HL-60 (cell line): ENCODE measurements at regions not wholly inside any gene's neighbourhood (a gene's known extent, or its start where the extent isn't known, plus 50 kb on each side); places are given as distances from the start of the nearest gene placed in this dataset.

Experiments
- DNase-seq, 2 experiments: peaks; one replicate each; pipeline ENCODE4 v3.0.0-alpha.2; 2010 to 2020; ENCODE audit warnings: low read depth in 1 of 2, low spot score in 1 of 2
- H3K27ac ChIP-seq: fragments of 250-450 bp; sonication (Bioruptor Pico); replicated peaks from 2 replicates; pipeline ENCODE4 v1.5.1; 2020; ENCODE audit warnings: mild to moderate bottlenecking, moderate library complexity
- H3K27me3 ChIP-seq: fragments of 250-450 bp; sonication (Bioruptor Pico); 2 replicates; pipeline ENCODE4 v1.5.1; 2021; ENCODE audit warnings: mild to moderate bottlenecking, moderate library complexity; ENCODE audit not compliant: insufficient read depth, poor library complexity, severe bottlenecking
- H3K4me3 ChIP-seq: replicated peaks from 2 replicates; pipeline ENCODE4 v1.5.1; 2011; ENCODE audit warnings: mild to moderate bottlenecking, control low read depth, low read length; ENCODE audit not compliant: insufficient read depth
- GABPA ChIP-seq: IDR thresholded peaks from 2 replicates; pipeline ENCODE4 v1.6.1; 2012; ENCODE audit warnings: low read depth
- POLR2AphosphoS5 ChIP-seq: IDR thresholded peaks from 2 replicates; pipeline ENCODE4 v1.6.1; 2012; ENCODE audit warnings: low read depth
- SPI1 ChIP-seq: IDR thresholded peaks from 2 replicates; pipeline ENCODE4 v1.6.1; 2012; ENCODE audit warnings: low read depth, mild to moderate bottlenecking, borderline replicate concordance
- TF ChIP-seq, protein P1 (sequence below): IDR thresholded peaks from one replicate; pipeline ENCODE4 v1.5.1; 2011; ENCODE audit warnings: low read length, control low read depth, inconsistent platforms; ENCODE audit not compliant: insufficient read depth
- TF ChIP-seq, protein P2 (sequence below): IDR thresholded peaks from 2 replicates; pipeline ENCODE4 v1.6.1; 2012; ENCODE audit warnings: low read depth; ENCODE audit not compliant: insufficient replicate concordance

DNA sequence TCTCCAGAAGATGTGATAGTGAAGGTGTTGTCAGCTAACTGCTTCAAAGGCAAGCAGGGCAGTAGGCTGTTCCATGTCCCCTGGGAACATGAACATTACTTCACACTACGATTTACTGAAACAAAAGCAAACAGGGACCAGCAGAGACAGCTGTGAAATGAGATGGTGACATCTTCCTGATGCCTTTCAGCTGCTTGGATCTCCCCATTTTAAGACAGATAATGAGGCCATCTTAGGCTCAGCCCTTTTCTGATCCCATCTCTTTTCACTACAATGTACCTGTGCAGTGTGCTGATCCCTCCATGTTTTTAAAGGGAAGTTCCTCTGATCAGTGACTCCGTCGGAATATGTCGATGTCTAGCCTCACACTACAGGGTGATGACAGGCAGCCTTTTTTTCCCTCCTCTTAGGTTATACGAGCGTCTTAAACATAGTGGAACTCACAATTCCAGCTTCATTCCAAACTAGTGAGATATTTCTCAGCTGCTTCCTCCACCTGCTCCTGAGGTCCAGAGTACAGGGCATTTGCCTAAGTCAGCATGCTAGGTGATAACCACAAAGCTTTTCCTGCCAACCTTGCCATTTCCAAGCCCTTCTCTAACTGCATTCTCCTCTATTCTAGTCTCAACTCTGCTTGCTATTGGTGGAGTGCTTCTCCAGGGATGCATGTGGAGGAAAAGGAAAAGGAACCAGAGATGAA, 87.6 kb upstream of the EGLN3 start:
- no peak for TF ChIP-seq SPI1
- TF ChIP-seq GABPA = no peak
- TF ChIP-seq, protein P1, sequence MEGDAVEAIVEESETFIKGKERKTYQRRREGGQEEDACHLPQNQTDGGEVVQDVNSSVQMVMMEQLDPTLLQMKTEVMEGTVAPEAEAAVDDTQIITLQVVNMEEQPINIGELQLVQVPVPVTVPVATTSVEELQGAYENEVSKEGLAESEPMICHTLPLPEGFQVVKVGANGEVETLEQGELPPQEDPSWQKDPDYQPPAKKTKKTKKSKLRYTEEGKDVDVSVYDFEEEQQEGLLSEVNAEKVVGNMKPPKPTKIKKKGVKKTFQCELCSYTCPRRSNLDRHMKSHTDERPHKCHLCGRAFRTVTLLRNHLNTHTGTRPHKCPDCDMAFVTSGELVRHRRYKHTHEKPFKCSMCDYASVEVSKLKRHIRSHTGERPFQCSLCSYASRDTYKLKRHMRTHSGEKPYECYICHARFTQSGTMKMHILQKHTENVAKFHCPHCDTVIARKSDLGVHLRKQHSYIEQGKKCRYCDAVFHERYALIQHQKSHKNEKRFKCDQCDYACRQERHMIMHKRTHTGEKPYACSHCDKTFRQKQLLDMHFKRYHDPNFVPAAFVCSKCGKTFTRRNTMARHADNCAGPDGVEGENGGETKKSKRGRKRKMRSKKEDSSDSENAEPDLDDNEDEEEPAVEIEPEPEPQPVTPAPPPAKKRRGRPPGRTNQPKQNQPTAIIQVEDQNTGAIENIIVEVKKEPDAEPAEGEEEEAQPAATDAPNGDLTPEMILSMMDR = no peak
- TF ChIP-seq, protein P2, sequence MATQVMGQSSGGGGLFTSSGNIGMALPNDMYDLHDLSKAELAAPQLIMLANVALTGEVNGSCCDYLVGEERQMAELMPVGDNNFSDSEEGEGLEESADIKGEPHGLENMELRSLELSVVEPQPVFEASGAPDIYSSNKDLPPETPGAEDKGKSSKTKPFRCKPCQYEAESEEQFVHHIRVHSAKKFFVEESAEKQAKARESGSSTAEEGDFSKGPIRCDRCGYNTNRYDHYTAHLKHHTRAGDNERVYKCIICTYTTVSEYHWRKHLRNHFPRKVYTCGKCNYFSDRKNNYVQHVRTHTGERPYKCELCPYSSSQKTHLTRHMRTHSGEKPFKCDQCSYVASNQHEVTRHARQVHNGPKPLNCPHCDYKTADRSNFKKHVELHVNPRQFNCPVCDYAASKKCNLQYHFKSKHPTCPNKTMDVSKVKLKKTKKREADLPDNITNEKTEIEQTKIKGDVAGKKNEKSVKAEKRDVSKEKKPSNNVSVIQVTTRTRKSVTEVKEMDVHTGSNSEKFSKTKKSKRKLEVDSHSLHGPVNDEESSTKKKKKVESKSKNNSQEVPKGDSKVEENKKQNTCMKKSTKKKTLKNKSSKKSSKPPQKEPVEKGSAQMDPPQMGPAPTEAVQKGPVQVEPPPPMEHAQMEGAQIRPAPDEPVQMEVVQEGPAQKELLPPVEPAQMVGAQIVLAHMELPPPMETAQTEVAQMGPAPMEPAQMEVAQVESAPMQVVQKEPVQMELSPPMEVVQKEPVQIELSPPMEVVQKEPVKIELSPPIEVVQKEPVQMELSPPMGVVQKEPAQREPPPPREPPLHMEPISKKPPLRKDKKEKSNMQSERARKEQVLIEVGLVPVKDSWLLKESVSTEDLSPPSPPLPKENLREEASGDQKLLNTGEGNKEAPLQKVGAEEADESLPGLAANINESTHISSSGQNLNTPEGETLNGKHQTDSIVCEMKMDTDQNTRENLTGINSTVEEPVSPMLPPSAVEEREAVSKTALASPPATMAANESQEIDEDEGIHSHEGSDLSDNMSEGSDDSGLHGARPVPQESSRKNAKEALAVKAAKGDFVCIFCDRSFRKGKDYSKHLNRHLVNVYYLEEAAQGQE = no peak
- no peak for TF ChIP-seq POLR2AphosphoS5
- no peak overlapping the region for H3K4me3 ChIP-seq

DNA sequence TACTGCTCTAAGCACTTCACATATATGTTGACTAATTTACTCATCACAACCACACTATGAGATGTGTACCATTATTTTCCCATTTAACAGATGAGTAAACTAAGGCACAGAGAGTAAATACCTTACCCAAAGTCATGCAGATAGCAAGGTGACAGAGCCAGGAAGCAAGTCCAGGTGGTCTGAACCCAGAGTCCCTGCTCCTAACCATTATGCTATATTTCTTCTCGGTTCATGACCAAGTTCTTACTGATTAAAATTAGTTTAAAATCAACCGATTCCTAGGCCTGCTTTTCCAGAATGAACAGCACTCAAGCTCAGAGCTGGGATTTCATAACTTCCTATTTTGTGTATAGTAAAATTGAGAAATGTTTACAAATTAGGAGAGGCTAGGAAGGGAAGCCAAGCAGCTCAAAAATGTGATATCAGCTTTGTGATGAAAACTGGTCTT, 85.5 kb upstream of the EGLN3 start:
- Histone ChIP-seq H3K27ac (no peak overlapping the region), H3K27me3 (no peaks in the 10 kb centered on the region), H3K4me3 (no peak overlapping the region)
- DNase-seq = peak in 1 of 2 experiments; percentile 21
- TF ChIP-seq GABPA (no peak), SPI1 (no peak), POLR2AphosphoS5 (no peak)
- TF ChIP-seq, protein P2 = no peak
- TF ChIP-seq, protein P1 = no peak

More for the DNA sequence above, 87.6 kb upstream of the EGLN3 start:
- no peak for DNase-seq
- H3K27me3 ChIP-seq = no peaks in the 10 kb centered on the region
- no peak overlapping the region for H3K27ac ChIP-seq

DNA sequence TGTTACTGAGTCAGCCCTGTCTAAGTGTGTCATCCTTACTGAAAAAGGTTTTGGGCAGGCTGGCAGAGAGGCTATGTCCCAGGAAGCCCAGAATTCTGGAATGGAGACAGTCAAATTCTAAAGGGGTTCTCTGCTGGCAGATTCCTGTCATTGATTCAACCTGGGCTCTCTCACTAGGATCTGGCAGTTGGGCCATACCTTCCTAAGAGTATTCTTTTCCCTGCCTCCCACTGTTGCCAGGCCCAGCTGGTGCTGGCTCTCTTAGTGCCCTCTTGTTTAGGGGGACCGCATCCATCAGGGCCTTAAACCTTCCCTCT, 85.0 kb upstream of the EGLN3 start:
- no peak for DNase-seq
- no peaks in the 10 kb centered on the region for H3K27me3 ChIP-seq
- H3K27ac ChIP-seq = no peak overlapping the region
- TF ChIP-seq GABPA = no peak
- TF ChIP-seq, protein P1 = no peak
- TF ChIP-seq, protein P2 = no peak
- TF ChIP-seq POLR2AphosphoS5 = no peak
- TF ChIP-seq SPI1 = no peak
- no peak overlapping the region for H3K4me3 ChIP-seq
